GM18508 (cell line): ENCODE measurements at regions not wholly inside any gene's neighbourhood (a gene's known extent, or its start where the extent isn't known, plus 50 kb on each side); places are given as distances from the start of the nearest gene placed in this dataset.
"Not testable (repeated sequence)": the region's sequence is repeated elsewhere in the genome, so short reads cannot be mapped to it uniquely, and the experiment has no call there.

ENCODE experiments used
- ATAC-seq: cut with Tn5 transposase; IDR thresholded peaks from one replicate; pipeline ENCODE4 v1.9.1; 2021; ENCODE audit warnings: moderate number of reproducible peaks; ENCODE audit not compliant: insufficient read depth, unreplicated experiment

GRCh38 chr4:107470173-107470572, 249.9 kb downstream of the PAPSS1 start:
- no peak for ATAC-seq

DNA sequence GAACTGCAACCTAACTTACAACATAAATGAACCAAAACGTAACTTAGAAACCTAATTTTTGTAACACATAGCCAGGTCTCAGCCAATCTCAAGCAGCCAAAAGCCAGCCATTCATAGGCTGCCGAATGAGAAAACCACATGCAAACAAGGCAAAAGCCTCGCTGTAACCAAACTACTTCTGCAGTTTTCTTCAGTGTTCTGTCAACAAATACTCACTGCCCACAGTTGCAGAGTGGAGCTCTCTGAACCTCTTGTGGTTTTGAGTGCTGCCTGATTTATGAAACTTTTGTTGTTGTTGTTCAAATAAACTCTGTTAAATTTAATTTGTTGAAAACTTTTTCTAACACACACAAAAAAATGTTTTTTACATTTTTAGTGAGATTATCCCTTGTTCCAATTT, 251.2 kb downstream of the PAPSS1 start:
- ATAC-seq = no peak

- no peak for ATAC-seq
Measured at GRCh38 chr4:107468156-107468555, 251.9 kb downstream of the PAPSS1 start.

GRCh38 chr4:107467461-107467860, 252.6 kb downstream of the PAPSS1 start:
- no peak for ATAC-seq

DNA sequence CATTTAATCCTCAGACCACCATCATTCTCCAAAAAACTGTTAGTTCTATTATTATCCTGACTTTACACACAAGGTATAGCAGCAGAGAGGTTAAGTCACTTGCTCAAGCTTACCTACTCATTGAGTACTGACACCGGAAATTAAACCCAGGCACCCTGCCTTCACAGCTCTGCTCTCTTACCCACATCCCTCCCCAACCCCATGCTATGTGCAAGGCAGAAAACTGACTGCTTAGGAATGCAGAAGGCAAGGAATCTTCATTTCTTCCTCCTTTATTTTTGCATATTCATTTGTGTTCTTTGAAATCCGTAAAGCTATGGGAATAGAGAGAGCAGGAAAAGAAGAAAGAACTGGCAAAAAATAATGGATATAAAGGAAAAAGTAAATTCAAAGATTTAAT, 261.8 kb downstream of the PAPSS1 start:
- no peak for ATAC-seq

DNA sequence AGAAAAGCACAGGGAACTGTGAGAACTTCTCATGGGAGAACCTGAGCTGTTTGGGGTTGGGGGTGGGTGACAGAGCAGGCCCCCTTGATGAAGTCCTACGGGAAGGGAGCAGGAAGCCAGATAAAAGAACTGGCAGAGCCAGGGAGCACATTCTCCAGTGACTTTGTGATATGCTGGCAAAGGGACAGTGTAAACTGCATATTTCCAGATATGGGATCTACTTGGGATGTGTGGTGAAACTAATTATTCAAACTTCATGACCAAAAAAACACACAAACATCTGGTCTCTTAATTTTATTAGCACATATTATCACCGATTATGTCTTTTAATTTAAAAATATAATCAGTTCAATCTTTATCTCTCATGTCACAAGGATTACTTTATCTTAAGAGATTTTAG, 266.0 kb downstream of the PAPSS1 start:
- no peak for ATAC-seq

- no peak for ATAC-seq
Measured at GRCh38 chr4:107452717-107453630, 267.1 kb downstream of the PAPSS1 start.

- no peak for ATAC-seq
Measured at GRCh38 chr4:107449611-107450369, 270.2 kb downstream of the PAPSS1 start.

- ATAC-seq = no peak
Measured at GRCh38 chr4:107442538-107443111, 277.4 kb downstream of the PAPSS1 start.

- no peak for ATAC-seq
Measured at GRCh38 chr4:107439401-107439800, 280.6 kb downstream of the PAPSS1 start.

GRCh38 chr4:107436471-107436870, 283.6 kb downstream of the PAPSS1 start:
- ATAC-seq = not testable (repeated sequence)

- ATAC-seq = no peak
Measured at GRCh38 chr4:107432451-107432850, 287.6 kb downstream of the PAPSS1 start.

GRCh38 chr4:107423677-107424405, 296.2 kb downstream of the PAPSS1 start:
- ATAC-seq = no peak

GRCh38 chr4:107419536-107419935, 300.5 kb downstream of the PAPSS1 start:
- ATAC-seq = not testable (repeated sequence)

DNA sequence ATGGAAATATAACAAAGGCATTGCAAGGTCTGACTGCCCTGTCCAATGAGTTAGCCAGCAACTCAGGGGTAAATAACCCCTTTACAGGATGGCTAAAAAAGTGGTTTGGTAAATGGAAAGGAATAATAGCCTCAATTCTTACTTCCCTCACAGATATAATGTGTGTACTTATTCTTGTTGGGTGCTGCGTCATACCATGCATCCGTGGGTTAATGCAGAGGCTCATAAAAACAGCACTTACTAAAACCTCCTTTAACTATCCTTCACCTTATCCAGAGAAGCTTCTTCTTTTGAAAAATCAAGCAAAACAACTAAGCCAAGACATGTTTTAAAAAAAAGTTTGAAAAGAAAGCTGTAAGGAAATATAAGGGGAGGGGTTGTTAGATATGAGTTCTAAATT, 301.0 kb downstream of the PAPSS1 start:
- ATAC-seq = no peak

- ATAC-seq = not testable (repeated sequence)
Measured at GRCh38 chr4:107415490-107415889, 304.5 kb downstream of the PAPSS1 start.

DNA sequence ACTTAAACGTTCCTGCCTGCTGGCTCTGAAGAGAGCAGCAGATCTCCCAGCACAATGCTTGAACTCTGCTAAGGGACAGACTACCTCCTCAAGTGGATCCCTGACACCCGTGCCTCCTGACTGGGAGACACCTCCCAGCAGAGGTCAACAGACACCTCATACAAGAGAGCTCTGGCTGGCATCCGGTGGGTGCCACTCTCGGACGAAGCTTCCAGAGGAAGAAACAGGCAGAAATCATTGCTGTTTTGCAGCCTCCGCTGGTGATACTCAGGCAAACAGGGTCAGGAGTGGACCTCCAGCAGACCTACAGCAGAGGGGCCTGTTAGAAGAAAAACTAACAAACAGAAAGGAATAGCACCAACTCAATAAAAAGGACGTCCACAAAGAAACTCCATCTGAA, 310.2 kb downstream of the PAPSS1 start:
- ATAC-seq = not testable (repeated sequence)

DNA sequence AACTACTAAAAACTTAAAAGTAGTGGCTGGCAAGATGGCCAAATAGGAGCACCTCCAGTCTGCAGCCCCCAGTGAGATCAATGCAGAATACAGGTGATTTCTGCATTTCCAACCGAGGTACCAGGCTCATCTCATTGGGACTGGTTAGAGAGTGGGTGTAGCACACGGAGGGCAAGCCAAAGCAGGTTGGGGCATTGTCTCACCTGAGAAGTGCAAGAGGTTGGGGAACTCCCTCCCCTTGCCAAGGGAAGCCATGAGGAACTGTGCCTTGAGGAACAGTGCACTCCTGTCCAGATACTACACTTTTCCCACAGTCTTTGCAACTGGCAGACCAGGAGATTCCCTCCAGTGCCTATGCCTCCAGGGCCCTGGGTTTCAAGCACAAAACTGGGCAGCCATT, 311.1 kb downstream of the PAPSS1 start:
- ATAC-seq = no peak

GRCh38 chr4:107404591-107405300, 315.3 kb downstream of the PAPSS1 start:
- ATAC-seq = no peak

DNA sequence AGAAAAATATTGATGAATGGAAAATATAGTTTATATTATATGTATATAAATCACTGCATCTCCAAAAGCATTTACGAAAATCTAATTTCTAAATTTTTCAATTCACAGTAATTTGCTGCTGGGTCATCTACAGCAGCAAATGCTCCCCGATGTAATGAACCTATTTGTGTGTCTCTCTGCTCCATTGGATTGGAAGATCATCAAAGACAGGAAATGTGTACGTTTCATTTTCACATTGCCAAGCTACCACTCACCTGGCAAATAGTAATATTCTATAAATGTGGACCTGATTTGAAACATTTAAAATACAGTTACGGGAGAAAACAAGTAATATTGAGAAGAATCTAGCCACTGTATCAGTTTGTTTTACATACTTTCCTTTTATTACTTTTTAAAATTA, 317.7 kb downstream of the PAPSS1 start:
- no peak for ATAC-seq
